ENCODE measurements at regions not wholly inside any gene's neighbourhood (a gene's known extent, or its start where the extent isn't known, plus 50 kb on each side); places are given as distances from the start of the nearest gene placed in this dataset.

DNA sequence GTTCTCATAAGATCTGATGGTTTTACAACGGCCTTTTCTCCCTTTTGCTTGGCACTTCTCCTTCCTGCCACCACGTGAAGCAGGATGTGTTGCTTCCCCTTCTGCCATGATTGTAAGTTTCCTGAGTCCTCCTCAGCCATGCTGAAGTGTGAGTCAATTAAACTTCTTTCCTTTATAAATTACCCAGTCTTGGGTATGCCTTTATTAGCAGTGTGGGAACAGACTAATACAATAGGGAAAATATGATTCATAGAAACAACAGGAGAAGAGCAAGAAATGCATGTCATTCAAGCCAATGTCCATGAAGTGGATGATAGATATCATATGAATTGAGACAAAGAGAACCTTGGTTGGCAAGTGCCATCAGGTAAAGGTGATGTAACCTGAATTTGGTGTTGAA lies 128.3 kb upstream of the HAPLN1 start:
- ATAC-seq (ENCODE audit: low read depth) (no peak), DNase-seq (ENCODE audit: low spot score) (no peak)
- TF ChIP-seq, protein P1, sequence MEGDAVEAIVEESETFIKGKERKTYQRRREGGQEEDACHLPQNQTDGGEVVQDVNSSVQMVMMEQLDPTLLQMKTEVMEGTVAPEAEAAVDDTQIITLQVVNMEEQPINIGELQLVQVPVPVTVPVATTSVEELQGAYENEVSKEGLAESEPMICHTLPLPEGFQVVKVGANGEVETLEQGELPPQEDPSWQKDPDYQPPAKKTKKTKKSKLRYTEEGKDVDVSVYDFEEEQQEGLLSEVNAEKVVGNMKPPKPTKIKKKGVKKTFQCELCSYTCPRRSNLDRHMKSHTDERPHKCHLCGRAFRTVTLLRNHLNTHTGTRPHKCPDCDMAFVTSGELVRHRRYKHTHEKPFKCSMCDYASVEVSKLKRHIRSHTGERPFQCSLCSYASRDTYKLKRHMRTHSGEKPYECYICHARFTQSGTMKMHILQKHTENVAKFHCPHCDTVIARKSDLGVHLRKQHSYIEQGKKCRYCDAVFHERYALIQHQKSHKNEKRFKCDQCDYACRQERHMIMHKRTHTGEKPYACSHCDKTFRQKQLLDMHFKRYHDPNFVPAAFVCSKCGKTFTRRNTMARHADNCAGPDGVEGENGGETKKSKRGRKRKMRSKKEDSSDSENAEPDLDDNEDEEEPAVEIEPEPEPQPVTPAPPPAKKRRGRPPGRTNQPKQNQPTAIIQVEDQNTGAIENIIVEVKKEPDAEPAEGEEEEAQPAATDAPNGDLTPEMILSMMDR (IDR thresholded peaks at IDR 0.05; ENCODE audit: poor library complexity, severe bottlenecking), result no peak
- Histone ChIP-seq H3K27me3 (ENCODE audit: insufficient read depth, poor library complexity, severe bottlenecking) (peaks cover 4% of the 10 kb centered on the region), H3K27ac (ENCODE audit: poor library complexity, severe bottlenecking) (no peak overlapping the region), H3K4me1 (ENCODE audit: insufficient read depth, poor library complexity, severe bottlenecking) (no peaks in the 10 kb centered on the region), H3K36me3 (ENCODE audit: low read depth) (no peaks in the 10 kb centered on the region), H3K4me3 (ENCODE audit: severe bottlenecking) (no peak overlapping the region), H3K9me3 (ENCODE audit: severe bottlenecking) (peaks cover 3% of the 10 kb centered on the region)

DNA sequence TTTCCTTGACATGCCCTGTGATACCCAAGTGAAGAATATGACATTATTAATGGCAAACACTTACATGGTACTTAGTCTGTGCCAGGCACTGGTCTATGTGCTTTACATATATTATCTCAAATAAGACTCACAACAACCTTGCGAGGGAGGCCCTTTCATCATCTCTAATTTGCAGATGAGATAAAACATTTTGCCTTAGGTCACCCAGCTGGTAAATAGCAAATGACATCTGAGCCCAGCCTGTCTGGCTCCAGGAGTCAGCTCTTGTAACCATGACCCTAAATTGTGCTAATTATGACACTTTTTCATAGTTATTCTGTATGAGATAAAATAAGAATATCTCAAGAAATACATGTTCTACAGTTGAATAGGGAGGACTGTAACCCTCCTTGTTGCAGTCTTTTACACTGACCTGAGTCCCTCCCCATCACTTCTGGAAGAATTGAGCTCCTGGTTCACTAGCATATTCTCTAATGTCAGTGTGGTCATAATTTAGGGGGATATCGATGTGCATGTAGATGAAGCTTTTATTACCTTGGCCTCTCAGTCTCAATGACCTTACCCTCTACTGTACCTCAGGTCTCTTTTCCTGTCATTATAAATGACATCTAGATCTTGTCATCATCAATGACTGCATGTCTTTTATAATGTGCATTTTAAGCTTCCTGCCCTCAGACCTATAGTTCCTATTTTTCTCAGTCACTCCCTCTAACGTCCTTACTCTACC lies 126.1 kb upstream of the HAPLN1 start:
- H3K36me3 ChIP-seq (ENCODE audit: low read depth), result no peaks in the 10 kb centered on the region
- no peaks in the 10 kb centered on the region for H3K27me3 ChIP-seq (ENCODE audit: insufficient read depth, poor library complexity, severe bottlenecking)
- no peaks in the 10 kb centered on the region for H3K4me1 ChIP-seq (ENCODE audit: insufficient read depth, poor library complexity, severe bottlenecking)
- TF ChIP-seq, protein P1 (IDR thresholded peaks at IDR 0.05; ENCODE audit: poor library complexity, severe bottlenecking), result no peak
- no peaks in the 10 kb centered on the region for H3K9me3 ChIP-seq (ENCODE audit: severe bottlenecking)
- H3K27ac ChIP-seq (ENCODE audit: poor library complexity, severe bottlenecking), result no peak overlapping the region
- DNase-seq (ENCODE audit: low spot score), result no peak
- no peak for ATAC-seq (ENCODE audit: low read depth)
- no peak overlapping the region for H3K4me3 ChIP-seq (ENCODE audit: severe bottlenecking)

DNA sequence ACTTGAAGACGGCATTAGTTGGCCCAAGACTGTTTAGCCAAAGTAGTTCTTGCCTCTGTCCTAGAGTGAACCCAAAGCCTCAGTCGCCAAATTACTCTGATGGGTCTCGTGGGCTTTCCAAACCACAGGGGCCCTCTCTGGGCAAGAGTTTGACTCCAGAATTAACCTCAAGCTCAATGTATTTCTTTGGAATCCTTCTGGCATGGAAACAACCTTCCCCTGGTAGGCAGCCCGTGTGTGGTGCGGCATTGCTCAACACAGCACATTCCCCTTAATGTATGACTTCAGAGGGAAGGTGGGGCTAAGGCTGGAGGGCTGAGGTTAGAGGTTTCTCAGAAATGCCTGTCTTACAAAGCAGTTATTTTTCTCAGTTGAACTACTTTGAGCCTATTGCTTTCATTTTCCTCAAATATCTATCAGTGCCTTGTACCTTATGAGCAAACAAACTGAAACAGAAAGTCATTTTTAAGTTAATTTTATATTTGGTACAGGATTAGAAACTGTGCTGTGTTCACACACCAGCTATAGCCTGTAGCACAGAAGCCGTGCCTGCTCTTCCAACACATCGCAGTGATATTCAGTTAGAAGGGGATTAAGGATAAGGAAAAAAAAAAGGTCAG lies 123.9 kb upstream of the HAPLN1 start:
- no peak overlapping the region for H3K27ac ChIP-seq (ENCODE audit: poor library complexity, severe bottlenecking)
- no peak for DNase-seq (ENCODE audit: low spot score)
- ATAC-seq (ENCODE audit: low read depth), result peak; percentile 93
- H3K4me3 ChIP-seq (ENCODE audit: severe bottlenecking), result no peak overlapping the region
- no peaks in the 10 kb centered on the region for H3K4me1 ChIP-seq (ENCODE audit: insufficient read depth, poor library complexity, severe bottlenecking)
- TF ChIP-seq, protein P1 (IDR thresholded peaks at IDR 0.05; ENCODE audit: poor library complexity, severe bottlenecking), result no peak
- no peaks in the 10 kb centered on the region for H3K9me3 ChIP-seq (ENCODE audit: severe bottlenecking)
- H3K36me3 ChIP-seq (ENCODE audit: low read depth), result no peaks in the 10 kb centered on the region
- H3K27me3 ChIP-seq (ENCODE audit: insufficient read depth, poor library complexity, severe bottlenecking), result no peaks in the 10 kb centered on the region

DNA sequence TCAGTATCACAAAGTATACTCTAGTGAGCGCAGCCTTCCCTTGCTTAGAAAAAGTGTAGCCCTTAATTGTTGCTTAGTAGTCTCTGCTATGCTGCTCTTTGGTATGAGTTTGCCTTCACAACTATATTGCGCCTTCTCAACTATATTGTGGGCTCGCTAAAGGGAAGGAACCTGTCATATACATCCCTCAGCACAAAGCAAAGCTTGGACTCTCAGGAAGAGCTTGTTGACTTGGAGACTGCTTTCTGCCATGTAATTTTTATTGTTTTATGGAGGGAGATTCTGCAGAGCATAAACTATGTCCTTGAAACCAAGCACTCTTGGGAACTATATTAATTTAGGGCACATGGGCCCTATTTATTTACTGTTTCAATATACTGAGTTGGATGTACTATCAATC lies 119.1 kb upstream of the HAPLN1 start:
- ATAC-seq (ENCODE audit: low read depth) (no peak), DNase-seq (ENCODE audit: low spot score) (no peak)
- H3K27ac ChIP-seq (ENCODE audit: poor library complexity, severe bottlenecking), result no peak overlapping the region
- H3K27me3 ChIP-seq (ENCODE audit: insufficient read depth, poor library complexity, severe bottlenecking), result no peaks in the 10 kb centered on the region
- H3K9me3 ChIP-seq (ENCODE audit: severe bottlenecking), result no peaks in the 10 kb centered on the region
- H3K4me3 ChIP-seq (ENCODE audit: severe bottlenecking), result no peak overlapping the region
- H3K36me3 ChIP-seq (ENCODE audit: low read depth), result no peaks in the 10 kb centered on the region
- H3K4me1 ChIP-seq (ENCODE audit: insufficient read depth, poor library complexity, severe bottlenecking), result no peaks in the 10 kb centered on the region
- TF ChIP-seq, protein P1 (IDR thresholded peaks at IDR 0.05; ENCODE audit: poor library complexity, severe bottlenecking), result no peak

DNA sequence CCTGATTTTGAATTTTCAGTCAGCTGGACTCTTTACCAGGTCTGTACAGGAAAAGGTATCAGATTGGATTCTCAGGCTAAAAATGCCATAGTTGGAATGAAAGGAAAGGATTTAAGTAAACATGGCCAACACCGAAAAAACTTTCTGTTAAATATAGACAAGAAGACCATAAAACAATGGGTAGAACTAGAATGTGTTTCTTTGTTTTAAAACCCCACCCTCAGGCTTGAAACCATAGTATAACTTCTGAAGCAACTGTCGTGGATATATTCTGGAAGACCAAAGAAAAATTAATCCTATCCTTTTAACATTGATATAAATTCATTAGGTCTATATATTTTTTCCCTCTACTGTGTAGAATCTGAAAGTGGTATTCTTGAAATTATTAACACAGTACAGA lies 118.6 kb upstream of the HAPLN1 start:
- TF ChIP-seq, protein P1 (IDR thresholded peaks at IDR 0.05; ENCODE audit: poor library complexity, severe bottlenecking), result no peak
- Histone ChIP-seq H3K4me3 (ENCODE audit: severe bottlenecking) (no peak overlapping the region), H3K4me1 (ENCODE audit: insufficient read depth, poor library complexity, severe bottlenecking) (no peaks in the 10 kb centered on the region)

More for the DNA sequence above, 118.6 kb upstream of the HAPLN1 start:
- ATAC-seq (ENCODE audit: low read depth) (no peak), DNase-seq (ENCODE audit: low spot score) (no peak)
- Histone ChIP-seq H3K27ac (ENCODE audit: poor library complexity, severe bottlenecking) (no peak overlapping the region), H3K36me3 (ENCODE audit: low read depth) (no peaks in the 10 kb centered on the region), H3K27me3 (ENCODE audit: insufficient read depth, poor library complexity, severe bottlenecking) (no peaks in the 10 kb centered on the region), H3K9me3 (ENCODE audit: severe bottlenecking) (no peaks in the 10 kb centered on the region)

Data from RWPE2 (cell line).